ENCODE measurements at regions not wholly inside any gene's neighbourhood (a gene's known extent, or its start where the extent isn't known, plus 50 kb on each side); places are given as distances from the start of the nearest gene placed in this dataset.

DNA sequence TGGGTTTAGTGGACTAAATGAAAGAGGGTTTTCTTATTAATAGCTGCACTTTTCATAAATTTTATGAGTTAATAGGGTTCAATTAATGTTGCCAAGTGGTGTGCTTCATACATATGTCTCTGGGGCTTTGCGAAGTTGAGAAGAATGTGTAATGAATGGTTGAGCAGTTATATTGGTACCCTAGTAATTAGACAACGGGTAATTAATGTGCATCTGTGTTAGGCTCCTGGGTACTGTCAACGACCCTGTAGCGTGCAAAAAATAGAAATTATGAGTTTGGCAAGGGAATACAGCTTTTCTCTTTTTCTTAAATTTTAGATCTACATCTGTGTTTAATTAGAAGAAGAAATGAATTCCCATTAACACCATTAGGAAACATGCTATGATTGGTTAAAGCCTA, 1027.7 kb downstream of the ARAP2 start:
- TF ChIP-seq ZNF274 (IDR thresholded peaks at IDR 0.05; ENCODE audit: borderline replicate concordance, extremely low read depth, low read length) = no peak
- TF ChIP-seq CREB1 (IDR thresholded peaks at IDR 0.05) = no peak
- TF ChIP-seq CTCF (IDR thresholded peaks at IDR 0.05; ENCODE audit: control extremely low read depth in 1 of 3, insufficient read depth in 1 of 3, low read depth in 1 of 3, low read length in 3 of 3) = no peak
- TF ChIP-seq, protein P1, sequence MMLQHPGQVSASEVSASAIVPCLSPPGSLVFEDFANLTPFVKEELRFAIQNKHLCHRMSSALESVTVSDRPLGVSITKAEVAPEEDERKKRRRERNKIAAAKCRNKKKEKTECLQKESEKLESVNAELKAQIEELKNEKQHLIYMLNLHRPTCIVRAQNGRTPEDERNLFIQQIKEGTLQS (IDR thresholded peaks at IDR 0.05; ENCODE audit: insufficient read depth, low read depth, low read length) = no peak
- TF ChIP-seq JUN (IDR thresholded peaks at IDR 0.05; ENCODE audit: low read depth, low read length) = no peak
- no peak for TF ChIP-seq POLR2A (IDR thresholded peaks at IDR 0.05; ENCODE audit: control extremely low read depth in 1 of 2, low read depth in 2 of 2, low read length in 2 of 2)
- no peak for TF ChIP-seq CHD1 (IDR thresholded peaks at IDR 0.05; ENCODE audit: low read depth, low read length)
- TF ChIP-seq EZH2 (IDR thresholded peaks at IDR 0.05; ENCODE audit: low read depth, low read length, severe bottlenecking) = no peak
- no peak for TF ChIP-seq POLR2AphosphoS5 (IDR thresholded peaks at IDR 0.05; ENCODE audit: low read depth, low read length)
- TF ChIP-seq KDM1A (IDR thresholded peaks at IDR 0.05; ENCODE audit: borderline replicate concordance, low read length) = no peak
- no peak for TF ChIP-seq TCF12 (IDR thresholded peaks at IDR 0.05; ENCODE audit: low read depth, low read length)
- TF ChIP-seq, protein P2, sequence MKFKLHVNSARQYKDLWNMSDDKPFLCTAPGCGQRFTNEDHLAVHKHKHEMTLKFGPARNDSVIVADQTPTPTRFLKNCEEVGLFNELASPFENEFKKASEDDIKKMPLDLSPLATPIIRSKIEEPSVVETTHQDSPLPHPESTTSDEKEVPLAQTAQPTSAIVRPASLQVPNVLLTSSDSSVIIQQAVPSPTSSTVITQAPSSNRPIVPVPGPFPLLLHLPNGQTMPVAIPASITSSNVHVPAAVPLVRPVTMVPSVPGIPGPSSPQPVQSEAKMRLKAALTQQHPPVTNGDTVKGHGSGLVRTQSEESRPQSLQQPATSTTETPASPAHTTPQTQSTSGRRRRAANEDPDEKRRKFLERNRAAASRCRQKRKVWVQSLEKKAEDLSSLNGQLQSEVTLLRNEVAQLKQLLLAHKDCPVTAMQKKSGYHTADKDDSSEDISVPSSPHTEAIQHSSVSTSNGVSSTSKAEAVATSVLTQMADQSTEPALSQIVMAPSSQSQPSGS (IDR thresholded peaks at IDR 0.05; ENCODE audit: low read length) = no peak
